ENCODE measurements at regions not wholly inside any gene's neighbourhood (a gene's known extent, or its start where the extent isn't known, plus 50 kb on each side); places are given as distances from the start of the nearest gene placed in this dataset.
A peak's percentile ranks its signal among the peaks of the same experiment; 100 is the strongest.

GRCh38 chr5:96151891-96152290 is 190.2 kb upstream of the ELL2 start:
- peak; percentile 16 for DNase-seq (ENCODE audit: low read depth)
- no peak for TF ChIP-seq CTCF (IDR thresholded peaks at IDR 0.05; ENCODE audit: insufficient read depth, low read depth, low read length, missing control alignments)
- H3K4me3 ChIP-seq (ENCODE audit: low read depth, low read length): no peak overlapping the region

GRCh38 chr5:96150007-96150406 is 188.4 kb upstream of the ELL2 start:
- DNase-seq (ENCODE audit: low read depth): no peak
- H3K4me3 ChIP-seq (ENCODE audit: low read depth, low read length): no peak overlapping the region
- TF ChIP-seq CTCF (IDR thresholded peaks at IDR 0.05; ENCODE audit: insufficient read depth, low read depth, low read length, missing control alignments): no peak

- no peak overlapping the region for H3K4me3 ChIP-seq (ENCODE audit: low read depth, low read length)
- peak; percentile 7 for DNase-seq (ENCODE audit: low read depth)
- TF ChIP-seq CTCF (IDR thresholded peaks at IDR 0.05; ENCODE audit: insufficient read depth, low read depth, low read length, missing control alignments): no peak
These were observed 187.9 kb upstream of the ELL2 start for GRCh38 chr5:96149546-96149945.

GRCh38 chr5:96149021-96149420 is 187.4 kb upstream of the ELL2 start:
- no peak for DNase-seq (ENCODE audit: low read depth)
- H3K4me3 ChIP-seq (ENCODE audit: low read depth, low read length): no peak overlapping the region
- TF ChIP-seq CTCF (IDR thresholded peaks at IDR 0.05; ENCODE audit: insufficient read depth, low read depth, low read length, missing control alignments): no peak

- no peak for TF ChIP-seq CTCF (IDR thresholded peaks at IDR 0.05; ENCODE audit: insufficient read depth, low read depth, low read length, missing control alignments)
- no peak for DNase-seq (ENCODE audit: low read depth)
- no peak overlapping the region for H3K4me3 ChIP-seq (ENCODE audit: low read depth, low read length)
These were observed 186.7 kb upstream of the ELL2 start for GRCh38 chr5:96148376-96148775.

- H3K4me3 ChIP-seq (ENCODE audit: low read depth, low read length): no peak overlapping the region
- no peak for DNase-seq (ENCODE audit: low read depth)
- no peak for TF ChIP-seq CTCF (IDR thresholded peaks at IDR 0.05; ENCODE audit: insufficient read depth, low read depth, low read length, missing control alignments)
These were observed 186.2 kb upstream of the ELL2 start for GRCh38 chr5:96147866-96148265.

- no peak overlapping the region for H3K4me3 ChIP-seq (ENCODE audit: low read depth, low read length)
- TF ChIP-seq CTCF (IDR thresholded peaks at IDR 0.05; ENCODE audit: insufficient read depth, low read depth, low read length, missing control alignments): no peak
- peak; percentile 45 for DNase-seq (ENCODE audit: low read depth)
These were observed 185.0 kb upstream of the ELL2 start for GRCh38 chr5:96146675-96147074.
